Stimulated activated CD4-positive, alpha-beta T cell treated with anti-CD3 and anti-CD28 coated beads, Interleukin-2, amount 100 ng/mL, for 24 hours (primary cell): ENCODE measurements at regions not wholly inside any gene's neighbourhood (a gene's known extent, or its start where the extent isn't known, plus 50 kb on each side); places are given as distances from the start of the nearest gene placed in this dataset.
A peak's percentile ranks its signal among the peaks of the same experiment; 100 is the strongest.
"Not testable (repeated sequence)": the region's sequence is repeated elsewhere in the genome, so short reads cannot be mapped to it uniquely, and the experiment has no call there.

ENCODE experiments used
- DNase-seq, 2 donors: peaks; one replicate each; pipeline ENCODE4 v3.0.0-alpha.2; 2020

DNA sequence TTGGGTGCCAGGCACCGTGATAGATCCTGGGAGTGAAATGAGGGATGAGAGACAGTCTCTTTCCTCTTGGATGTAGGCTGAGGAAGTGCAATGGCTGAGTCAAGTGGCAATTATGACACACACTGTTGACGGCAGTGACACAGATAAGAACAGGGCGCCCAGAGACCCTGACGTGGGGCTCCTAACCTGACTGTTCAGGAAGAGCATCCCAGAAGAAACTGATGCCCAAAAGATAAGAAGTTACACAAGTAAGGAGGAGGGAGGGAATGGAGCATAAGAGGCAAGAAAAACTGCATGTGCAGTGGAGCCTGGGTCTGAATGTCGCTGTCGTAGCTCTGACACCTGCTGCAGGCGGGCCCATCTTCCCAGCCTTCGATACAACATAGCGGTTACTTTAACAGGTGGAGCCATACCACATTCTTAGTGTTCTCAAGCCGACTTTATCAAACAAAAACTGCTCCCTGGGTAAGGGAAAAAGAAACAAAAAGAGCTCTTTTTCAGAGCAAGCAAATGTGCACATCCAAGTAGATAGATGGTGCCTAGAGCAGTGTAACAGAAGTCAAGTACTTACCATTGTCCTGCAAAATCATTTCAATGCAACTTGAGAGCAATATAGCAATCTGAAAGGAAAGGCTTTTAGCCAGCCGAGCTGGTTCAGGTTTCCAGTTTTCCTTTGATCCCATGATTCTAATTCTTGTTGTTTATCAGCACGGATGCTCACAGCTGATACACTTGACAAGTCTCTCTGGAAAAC, 463.9 kb upstream of the JARID2 start:
- no peak for DNase-seq

DNA sequence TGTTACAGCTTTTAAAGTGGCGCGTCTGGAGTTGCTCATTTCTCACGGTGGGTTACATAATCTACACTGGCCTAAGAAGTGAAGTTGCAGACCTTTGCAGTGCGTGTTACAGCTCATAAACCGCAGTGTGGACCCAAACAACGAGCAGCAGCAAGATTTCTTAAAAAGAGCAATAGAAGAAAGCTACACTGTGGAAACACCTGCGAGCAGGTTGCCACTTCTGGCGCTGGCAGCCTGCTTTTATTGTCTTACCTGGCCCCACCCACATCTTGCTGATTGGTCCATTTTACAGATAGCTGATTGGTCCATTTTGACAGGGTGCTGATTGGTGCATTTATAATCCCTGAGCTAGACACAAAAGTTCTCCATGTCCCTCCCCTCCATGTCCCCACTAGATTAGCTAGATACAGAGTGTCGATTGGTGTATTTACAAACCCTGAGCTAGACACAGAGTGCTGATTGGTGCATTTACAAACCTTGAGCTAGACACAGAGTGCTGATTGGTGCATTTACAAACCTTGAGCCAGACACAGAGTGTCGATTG, 462.9 kb upstream of the JARID2 start:
- not testable (repeated sequence) for DNase-seq

DNA sequence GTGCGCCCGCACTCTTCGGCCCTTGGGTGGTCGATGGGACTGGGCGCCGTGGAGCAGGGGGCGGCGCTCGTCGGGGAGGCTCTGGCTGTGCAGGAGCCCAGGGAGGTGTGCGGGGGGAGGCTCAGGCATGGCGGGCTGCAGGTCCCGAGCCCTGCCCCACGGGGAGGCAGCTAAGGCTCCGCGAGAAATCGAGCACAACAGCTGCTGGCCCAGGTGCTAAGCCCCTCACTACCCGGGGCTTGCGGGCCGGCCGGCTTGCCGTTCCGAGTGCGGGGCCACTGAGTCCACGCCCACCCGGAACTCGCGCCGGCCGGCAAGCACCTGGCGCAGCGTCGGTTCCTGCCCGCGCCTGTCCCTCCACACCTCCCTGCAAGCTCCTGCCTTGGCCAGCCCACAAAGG, 462.3 kb upstream of the JARID2 start:
- DNase-seq: no peak

DNA sequence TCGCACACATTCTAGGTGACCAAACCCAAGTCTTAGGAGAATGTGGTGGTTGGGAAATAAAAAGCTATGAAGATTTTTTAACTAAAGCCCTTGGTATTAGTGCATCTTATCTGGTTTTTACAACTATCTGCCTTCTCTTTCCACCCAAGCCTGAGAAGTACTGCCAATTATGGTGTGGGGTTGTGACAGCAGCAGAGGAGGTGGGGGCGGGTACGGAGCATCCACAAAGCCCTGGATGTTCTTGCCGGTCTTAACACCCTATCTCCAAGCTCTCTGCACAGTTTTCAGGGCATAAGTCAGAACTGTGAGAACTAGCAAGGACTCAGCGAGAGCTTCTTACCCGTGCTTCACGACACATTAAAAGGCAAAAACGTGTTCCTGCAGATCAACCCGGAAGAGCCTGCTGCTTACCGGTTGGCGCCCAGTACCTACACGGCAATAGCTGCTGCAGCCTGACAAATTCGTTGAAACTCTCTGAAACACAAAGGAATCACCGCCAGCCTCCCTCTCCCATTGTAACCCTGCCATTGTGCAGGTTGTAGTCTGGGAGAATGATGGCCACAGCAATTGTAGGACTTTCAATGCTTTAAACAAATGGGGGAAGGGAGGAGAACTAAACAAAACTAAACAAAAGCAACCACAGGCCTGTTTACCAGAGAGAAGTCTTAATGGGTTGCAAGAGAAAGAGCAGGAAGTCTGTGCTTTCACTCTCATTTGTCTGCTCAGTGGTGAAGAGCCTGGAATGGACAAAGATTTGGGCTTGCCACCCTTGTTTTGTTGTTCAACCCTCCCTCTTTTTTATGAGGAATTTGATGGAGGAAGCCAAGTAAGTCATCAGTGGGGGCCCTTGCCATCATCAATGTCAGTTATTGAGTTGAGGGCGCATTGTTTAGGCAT, 461.0 kb upstream of the JARID2 start:
- DNase-seq: peak; percentile 17 to 20

DNA sequence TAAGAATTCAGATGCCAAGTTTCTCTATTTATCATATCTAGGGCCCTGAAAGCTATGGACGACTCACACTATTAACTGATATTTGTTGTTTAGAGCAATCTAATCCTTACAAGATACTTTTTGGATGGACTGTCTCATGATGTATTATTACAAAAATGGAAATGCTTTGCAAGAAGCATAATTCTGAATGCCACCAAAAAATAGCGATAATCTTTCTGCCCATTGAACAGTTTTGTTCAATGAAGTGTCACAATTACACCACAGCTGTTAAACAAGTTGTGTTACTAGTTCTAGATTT, 460.4 kb upstream of the JARID2 start:
- DNase-seq: no peak

DNA sequence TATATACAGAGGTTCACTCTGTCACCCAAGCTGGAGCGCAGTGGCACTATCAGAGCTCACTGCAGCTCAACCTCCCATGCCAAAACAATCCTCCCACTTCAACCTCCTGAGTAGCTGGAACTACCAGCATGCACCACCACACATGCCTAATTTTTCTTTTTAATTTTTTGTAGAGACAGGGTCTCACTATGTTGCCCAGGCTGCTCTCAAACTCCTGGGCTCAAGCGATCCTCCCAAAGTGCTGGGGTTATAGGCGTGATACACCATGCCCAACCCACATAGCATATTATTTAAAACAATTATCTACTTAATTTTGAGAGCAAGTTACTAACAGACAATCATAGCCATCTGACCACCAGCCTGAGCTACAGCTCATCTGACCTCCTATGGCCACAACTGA, 459.9 kb upstream of the JARID2 start:
- DNase-seq: no peak

DNA sequence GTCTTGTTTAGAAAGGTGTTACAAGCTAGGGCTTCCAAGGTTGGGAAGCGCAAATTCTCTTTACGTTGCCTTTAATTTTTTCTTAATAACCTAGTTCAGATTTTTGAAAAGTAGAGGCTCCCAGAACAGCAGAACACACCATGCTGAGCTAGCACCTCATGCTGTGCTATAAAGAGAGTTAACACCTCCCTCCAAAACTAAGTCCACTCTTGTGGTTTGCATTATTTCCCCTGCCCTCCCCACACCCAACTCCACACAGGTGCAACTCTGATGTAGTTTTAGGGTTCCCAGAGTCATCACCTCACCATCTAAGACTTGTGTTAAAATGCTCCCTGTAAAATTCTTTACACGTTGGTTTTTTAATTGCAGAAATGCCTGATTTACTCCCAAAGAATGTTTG, 459.4 kb upstream of the JARID2 start:
- no peak for DNase-seq

DNA sequence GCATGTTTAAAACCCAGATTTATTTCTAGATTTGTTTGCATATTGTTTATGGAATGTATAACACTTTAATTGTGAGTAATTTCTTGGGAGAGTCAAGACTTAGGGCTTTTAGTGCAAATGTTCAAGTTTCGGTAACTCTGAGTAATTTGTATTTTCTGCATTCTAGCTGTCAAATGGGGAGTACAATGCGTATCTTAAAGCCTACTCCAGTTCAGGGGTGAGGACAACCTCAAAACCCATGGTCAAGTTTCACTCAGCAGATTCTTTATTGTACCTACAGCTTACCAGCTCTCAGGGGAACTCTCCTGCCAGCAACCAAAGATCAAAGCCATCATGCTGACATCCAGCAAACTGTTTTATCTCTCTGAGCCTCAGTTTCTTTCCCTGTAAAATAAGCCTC, 458.6 kb upstream of the JARID2 start:
- DNase-seq: no peak

DNA sequence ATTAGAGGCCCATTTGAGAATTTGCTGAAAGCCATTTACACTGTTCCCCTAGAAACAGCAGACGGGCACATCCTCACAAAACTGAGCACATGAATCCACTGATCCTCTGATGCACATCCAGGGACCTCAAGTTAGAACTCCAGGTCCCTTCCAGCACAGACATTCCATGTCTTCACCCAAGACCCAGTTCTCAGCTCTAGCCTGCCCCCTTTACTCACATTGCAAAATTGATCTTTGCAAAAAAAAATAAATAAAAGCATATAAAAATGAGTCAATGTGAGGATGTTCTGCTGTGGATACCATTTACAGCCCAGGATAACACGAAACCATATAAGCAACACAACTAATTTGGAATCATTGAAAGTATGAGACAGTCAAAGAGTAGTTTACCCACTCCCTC, 458.2 kb upstream of the JARID2 start:
- DNase-seq: no peak

DNA sequence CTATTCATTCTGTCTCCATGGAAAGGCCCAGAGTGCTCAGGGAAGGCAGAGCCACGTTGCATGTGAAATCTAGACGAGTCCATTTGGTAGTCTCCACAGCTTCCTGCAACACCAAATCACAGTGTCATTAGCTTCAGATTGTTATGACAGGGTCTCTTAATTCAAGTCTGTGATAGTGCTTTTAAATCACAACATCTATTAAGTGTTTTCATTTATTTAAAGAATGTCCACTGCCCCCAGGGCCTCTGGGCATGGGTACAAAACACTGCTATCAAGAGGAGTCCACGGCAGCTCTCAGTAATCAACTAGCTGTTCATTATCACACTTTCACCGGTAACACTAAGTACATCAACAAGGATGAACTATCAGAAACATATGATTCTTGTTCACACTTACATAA, 455.9 kb upstream of the JARID2 start:
- no peak for DNase-seq

DNA sequence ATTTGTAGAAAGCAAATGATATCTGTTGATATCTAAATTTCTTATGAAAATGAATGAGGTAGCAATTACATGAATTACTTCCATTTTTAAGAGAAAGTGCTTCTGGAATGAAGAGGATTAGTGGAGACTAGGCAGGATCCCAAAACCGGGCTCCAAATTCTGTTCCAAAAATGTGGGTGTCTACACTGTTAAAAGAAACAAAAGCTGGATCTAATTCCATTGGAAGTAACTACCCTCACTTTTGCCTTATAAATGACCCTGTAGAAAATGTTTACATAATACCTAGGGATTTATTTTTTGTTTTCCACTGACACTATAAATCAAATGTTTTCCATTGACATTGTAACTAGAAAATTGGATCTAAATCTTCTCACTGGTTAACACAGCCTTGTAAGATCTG, 454.9 kb upstream of the JARID2 start:
- DNase-seq: no peak

DNA sequence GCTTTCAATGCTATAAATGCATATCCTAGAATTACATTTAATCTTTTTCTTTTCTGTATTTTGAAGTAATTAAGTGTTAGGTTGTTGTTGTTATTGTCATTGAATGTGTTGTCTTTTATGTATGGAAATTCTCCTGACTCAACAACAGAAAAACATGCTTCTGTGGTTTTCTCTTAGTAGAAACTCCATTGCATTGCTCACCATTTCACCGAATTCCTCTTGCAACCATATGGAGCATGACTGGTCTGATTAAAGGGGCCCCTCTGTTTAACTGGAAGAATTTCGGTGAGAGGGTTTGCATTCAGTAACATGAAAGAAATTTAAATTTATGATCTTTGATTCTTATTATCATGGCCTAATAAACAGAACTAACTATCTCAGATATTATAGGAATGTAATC, 454.3 kb upstream of the JARID2 start:
- no peak for DNase-seq

DNA sequence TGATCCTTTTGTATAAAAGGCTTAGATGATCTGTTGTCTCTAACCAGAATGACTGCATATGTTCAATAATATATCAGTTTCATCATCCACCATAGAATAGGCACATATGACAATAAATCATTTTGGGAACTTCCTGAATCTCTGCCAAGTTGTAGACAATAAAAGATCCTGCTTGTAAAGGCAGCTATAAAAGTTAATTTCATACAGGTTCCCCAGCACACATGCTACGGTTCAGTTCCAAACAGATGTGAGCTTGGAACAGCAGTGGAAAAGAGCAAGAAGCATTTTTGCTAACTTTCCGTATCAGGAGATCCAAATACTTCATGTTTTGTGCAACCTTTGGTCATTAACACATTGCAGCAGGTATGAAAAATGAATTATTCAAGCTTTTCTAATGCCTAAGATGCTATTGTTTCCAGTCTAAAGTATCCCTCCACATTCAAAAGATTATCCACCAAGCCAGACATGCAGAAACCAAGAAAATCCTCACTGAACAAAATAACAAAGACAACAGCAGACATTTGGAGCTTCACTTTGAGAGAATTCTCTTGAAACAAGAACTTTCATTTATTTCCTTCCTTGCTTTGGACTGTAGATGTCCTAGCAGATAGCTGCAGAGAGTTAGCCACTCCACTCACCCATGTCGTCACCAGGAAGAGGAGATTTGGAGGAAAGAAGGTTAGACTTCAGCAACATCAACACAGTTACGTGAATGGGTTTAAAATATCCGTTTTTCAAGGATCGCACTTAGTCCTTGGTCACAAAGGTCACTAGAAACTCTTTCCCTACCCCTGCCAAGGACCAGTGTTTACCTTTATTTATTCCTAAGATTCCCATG, 453.5 kb upstream of the JARID2 start:
- DNase-seq: no peak

DNA sequence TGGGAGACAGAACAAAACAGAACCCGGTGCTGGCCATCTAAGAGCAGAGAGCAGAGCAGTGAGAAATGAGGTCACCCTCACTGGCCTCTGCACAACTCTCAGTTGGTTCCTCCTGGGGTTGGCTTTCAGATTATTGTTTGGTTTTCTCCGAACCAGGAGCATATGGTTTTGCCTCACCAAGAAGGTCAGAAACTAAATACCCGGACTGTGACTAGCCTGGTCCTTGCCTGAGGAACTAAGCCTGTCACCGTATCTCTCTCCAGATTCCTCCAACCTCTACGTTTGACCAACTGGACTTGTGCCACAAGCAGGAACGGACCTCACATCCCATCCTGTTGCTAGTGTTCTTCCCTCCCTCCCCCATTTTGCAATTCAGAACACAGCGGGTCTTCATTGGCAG, 450.4 kb upstream of the JARID2 start:
- no peak for DNase-seq

DNA sequence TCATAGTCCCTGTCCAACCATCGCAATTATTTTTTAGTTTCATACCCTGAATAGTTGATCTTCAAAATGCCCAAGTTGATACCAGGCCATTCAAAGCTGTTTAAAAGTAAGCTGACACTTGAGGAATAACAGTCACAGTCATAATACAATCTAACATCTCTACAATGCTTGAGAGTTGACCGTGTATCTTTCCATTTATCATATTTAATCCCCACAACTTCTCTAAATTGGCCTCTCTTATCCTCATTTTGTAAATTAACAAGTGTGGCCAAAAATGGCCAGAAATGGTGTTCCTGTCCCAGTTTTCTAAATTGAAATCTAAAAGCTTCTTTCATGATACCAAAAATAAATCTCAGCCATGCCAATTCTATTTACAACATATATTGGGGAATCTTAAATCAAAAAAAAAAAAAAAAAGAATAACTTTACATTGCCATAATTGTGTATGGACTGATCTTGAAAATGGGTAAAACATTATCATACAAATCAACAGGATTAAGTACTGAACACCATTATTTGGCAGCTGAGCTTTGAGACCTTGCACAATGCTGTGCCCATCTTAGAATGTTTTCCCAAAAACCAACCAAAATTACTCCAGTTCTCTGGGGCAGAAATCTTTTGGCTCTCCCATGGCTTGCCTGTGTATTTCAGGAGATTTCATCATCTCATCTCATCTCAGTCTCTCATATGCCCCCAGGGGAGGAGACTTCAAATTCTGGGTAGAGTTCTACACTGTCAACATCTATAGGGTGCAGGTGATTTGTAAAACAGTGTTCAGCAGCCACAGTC, 448.7 kb upstream of the JARID2 start:
- no peak for DNase-seq

DNA sequence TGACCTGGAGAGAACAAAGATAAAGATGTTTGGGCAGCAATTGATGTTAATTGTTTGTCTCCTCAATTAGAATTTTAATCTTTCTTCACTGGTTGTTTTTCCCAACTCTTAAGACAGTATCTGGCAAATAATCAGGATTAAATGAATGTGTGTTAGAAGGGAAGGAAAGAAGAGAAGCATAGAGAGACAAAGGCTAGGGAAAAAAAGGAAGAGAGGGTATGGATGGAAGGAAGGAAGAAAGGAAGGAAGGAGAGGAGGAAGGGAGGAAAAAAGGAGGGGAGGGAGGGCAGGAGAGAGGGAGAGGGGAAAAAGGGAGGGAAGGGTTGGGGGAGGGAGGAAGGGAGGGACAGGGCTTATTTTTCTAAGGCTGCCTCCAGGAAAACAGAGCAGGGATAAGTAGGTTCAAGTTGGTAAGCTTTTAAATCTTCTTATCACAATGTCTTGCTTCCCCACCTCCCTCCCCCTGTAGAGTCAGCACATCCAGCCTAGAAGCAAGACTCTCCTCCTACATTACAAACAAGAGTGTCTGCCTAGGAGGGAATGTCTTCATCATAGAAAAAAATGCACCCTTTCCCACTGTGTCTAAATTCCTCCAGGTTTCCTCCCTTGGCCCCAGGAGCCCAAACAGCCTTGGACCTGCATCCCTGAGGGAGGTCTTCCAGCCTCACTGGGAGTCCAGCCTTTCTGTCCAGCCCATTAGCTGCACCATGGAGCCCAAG, 447.8 kb upstream of the JARID2 start:
- no peak for DNase-seq

DNA sequence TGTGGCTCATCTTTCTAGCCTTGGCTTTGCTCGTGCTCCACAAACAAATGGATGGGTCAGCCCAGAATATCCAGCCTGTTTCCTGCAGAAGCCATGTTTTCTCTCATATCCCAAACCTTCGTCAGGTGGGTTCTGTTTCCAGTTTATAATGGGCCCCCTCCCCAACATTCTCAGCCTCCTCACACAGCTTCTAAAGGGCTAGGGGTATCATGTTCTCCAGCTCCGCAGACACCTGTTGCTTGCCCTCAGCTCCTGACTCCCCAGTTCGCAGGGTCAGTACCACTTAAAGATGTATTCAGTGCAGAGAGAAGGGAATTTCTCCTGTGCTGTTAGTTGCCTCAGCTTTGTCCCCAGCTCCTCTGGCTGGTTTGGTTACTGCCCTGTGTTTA, 447.3 kb upstream of the JARID2 start:
- DNase-seq: no peak

DNA sequence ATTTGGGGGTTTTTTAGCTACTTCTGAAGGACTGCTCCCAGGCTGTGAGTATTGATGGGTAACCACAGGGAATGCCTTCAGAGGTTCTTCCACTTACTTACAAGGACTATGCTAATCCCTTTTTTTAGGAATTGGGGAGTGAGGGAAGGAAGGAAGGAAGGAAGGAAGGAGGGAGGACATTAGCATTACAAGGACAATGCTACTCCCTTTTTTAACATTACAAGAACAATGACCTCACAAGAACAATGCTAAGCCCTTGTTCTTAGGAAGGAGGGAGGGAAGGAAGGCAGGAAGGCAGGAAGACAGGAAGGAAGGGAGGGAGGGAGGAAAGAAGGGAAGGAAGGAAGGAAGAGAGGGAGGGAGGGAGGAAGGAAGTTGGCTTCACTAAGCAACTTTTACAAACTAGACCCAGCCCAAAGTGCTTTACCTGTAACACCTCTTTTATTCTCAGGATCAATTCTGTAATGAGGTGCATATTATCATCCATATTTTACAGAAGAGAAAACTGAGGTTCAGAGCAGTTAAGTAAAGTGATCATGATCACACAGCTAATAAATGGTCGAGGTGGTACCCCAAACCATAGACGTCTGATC, 446.8 kb upstream of the JARID2 start:
- no peak for DNase-seq

DNA sequence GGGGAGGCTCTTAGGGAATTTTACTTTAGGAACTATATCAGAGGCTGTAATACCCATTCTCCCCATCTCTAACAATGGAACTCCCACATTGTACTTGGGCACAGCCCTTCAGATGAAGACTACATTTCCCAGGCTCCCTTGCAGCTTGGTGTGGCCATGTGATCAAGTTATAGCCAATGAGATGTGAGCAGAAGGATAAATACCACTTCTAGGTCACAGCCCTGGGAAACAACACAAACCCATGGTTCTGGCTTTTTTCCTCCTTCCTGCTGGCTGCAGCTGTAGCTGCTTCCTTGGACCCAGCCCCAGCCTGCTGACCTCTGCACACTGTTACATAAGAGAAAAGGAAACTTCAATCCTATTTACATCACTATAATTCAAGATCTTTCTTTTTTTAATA, 445.9 kb upstream of the JARID2 start:
- peak; percentile 30 to 32 for DNase-seq

DNA sequence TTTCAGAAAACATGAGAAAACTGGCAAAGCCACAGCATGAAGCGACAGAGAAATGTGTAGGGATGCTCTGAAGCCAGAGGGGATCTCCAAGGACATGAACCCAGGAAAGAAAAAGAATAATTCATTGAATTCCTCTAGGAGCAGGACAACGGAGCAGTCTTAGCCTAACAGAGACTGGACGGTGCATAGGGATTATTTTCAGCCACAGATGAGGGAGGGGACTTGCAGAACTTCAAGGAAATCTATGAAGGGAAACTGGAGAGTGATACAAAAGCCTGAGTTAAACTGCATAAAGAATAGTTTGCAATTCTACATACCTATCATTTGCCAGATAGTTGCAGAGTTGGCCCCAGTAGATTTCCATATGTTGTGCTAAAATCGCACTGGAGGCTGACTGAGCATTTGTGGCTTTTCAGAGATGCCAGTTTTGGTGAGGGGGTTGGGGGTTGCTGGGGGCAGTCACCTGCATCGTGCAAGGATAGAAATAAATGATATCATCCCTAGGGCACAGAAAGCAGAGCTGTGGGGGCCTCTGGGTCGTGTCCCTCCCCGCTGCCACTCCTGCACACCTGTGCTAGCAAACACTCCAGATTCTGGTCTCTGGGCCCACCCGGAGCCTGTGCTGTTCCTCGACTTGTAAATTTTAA, 443.2 kb upstream of the JARID2 start:
- DNase-seq: no peak
